Adipocyte (in vitro differentiated cells): ENCODE measurements at regions not wholly inside any gene's neighbourhood (a gene's known extent, or its start where the extent isn't known, plus 50 kb on each side); places are given as distances from the start of the nearest gene placed in this dataset.
"Not testable (repeated sequence)": the region's sequence is repeated elsewhere in the genome, so short reads cannot be mapped to it uniquely, and the experiment has no call there.

Experiments used
- DNase-seq: peaks from one replicate; pipeline ENCODE4 v3.0.0-alpha.2; 2015; ENCODE audit warnings: low read depth
- H3K27me3 ChIP-seq: replicated peaks from 2 replicates; pipeline ENCODE4 v1.7.0; 2013; ENCODE audit warnings: mild to moderate bottlenecking, low read length, moderate library complexity; ENCODE audit not compliant: control insufficient read depth, insufficient read depth
- H3K36me3 ChIP-seq: 2 replicates; pipeline ENCODE4 v1.7.0; 2013; ENCODE audit warnings: low read length, mild to moderate bottlenecking, moderate library complexity; ENCODE audit not compliant: control insufficient read depth, insufficient read depth, severe bottlenecking
- H3K4me1 ChIP-seq: 2 replicates; pipeline ENCODE4 v1.7.0; 2013; ENCODE audit warnings: mild to moderate bottlenecking, low read length, moderate library complexity; ENCODE audit not compliant: control insufficient read depth, insufficient read depth
- H3K4me3 ChIP-seq: 2 replicates; pipeline ENCODE4 v1.7.0; 2013; ENCODE audit warnings: mild to moderate bottlenecking, low read length, moderate library complexity
- H3K9ac ChIP-seq: 2 replicates; pipeline ENCODE4 v1.7.0; 2013; ENCODE audit warnings: mild to moderate bottlenecking, low read length, moderate library complexity
- H3K9me3 ChIP-seq: 2 replicates; pipeline ENCODE4 v1.7.0; 2013; ENCODE audit warnings: mild to moderate bottlenecking, low read length, moderate library complexity; ENCODE audit not compliant: control insufficient read depth

DNA sequence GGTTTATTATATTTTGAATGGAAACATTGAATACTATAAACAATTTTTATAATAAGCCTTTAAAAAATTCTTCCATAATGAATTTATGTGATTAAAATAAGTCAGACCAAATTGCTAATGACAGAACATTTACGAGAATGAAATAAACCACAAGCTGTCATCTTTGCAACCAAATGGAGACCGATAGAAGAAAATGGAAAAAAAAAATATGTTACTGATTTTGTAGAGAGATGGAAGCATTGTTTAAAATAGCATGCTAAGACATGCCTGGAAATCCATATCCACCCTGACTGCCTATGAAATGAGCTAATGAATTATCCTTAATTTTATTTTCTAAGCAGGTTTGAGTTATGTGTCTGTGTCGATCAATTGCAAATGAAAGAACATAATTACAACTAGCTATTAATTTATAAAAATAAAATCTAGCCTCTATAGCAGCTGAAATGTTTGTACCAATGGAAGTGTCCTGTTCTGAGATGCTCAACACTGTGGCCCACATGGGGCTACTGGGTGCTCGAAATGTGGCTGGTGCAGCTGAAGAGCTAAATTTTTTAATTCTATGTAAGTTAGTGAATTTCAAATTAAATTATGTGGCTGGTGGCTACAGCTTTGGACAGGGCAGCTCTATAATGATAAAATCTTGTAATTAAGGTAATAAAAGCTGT is 832.8 kb downstream of the RNF144A start:
- no peak overlapping the region for H3K9ac ChIP-seq
- H3K4me3 ChIP-seq = no peak overlapping the region
- no peak for DNase-seq
- no peaks in the 10 kb centered on the region for H3K36me3 ChIP-seq
- H3K4me1 ChIP-seq = no peaks in the 10 kb centered on the region
- H3K9me3 ChIP-seq = peaks cover 22% of the 10 kb centered on the region
- no peaks in the 10 kb centered on the region for H3K27me3 ChIP-seq

DNA sequence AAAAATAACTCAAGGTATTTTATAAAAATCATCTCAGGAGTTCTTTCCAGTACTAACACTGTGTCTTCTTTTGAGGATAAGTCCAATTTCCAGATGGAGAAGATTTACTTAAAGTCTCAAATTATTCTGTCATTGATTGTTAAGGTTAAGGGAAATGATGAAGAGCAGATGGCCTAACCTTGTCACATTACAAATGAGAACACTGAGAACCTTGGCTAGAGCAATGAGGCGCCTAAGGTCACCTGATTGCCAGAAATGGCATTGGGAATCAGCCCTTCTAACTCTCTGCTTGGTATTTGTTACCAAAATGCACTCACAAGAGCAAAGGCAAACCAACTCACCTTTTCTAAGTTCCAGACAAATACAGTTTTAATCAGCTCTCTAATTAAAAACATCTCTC is 835.1 kb downstream of the RNF144A start:
- no peak overlapping the region for H3K4me3 ChIP-seq
- no peaks in the 10 kb centered on the region for H3K36me3 ChIP-seq
- no peak overlapping the region for H3K9ac ChIP-seq
- H3K27me3 ChIP-seq = no peaks in the 10 kb centered on the region
- no peaks in the 10 kb centered on the region for H3K4me1 ChIP-seq
- H3K9me3 ChIP-seq = peaks cover 23% of the 10 kb centered on the region
- DNase-seq = peak; percentile 51

DNA sequence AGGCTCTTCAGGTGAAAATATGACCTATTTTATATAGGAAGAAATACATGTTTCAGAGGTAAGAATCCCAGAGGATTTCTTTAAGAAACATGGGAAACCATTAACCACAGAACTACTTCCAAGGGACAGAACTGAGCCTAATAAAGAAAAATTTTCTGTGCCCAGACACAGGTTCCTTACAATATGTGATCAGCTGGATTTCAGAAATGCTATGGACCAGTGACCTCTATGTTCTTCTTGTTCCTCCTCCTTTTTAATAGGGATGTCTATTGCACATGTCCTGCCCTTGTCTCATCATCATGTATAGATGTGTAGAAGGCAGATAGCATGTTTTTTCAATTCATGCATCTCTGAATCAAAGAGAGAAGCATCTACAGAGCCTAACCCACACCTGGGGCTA is 836.6 kb downstream of the RNF144A start:
- no peak for DNase-seq
- Histone ChIP-seq H3K36me3 (no peaks in the 10 kb centered on the region), H3K9ac (no peak overlapping the region), H3K4me3 (no peak overlapping the region), H3K4me1 (no peaks in the 10 kb centered on the region), H3K27me3 (no peaks in the 10 kb centered on the region), H3K9me3 (peaks cover 23% of the 10 kb centered on the region)

DNA sequence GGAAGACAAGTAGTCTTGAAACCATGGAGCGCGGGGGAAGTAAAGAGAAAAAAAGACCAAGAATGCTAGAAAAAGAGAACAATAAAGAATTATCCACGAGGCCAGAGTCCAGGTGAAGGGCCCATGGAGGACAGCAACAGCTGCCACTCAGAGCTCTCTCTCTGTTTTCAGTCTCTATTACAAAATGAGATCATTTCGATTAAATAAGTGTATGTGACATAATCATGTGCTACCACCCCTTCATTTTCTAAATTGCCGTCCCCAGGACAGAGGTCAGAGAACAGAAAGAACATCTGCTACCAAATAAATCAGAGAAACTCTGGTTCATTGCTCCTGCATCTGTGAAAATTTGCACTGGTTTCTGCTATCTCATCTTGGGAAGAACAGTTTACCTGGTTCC is 838.7 kb downstream of the RNF144A start:
- peaks cover 23% of the 10 kb centered on the region for H3K9me3 ChIP-seq
- no peak overlapping the region for H3K9ac ChIP-seq
- no peaks in the 10 kb centered on the region for H3K27me3 ChIP-seq
- no peak for DNase-seq
- H3K4me3 ChIP-seq = no peak overlapping the region
- H3K4me1 ChIP-seq = peaks cover 12% of the 10 kb centered on the region
- H3K36me3 ChIP-seq = no peaks in the 10 kb centered on the region

DNA sequence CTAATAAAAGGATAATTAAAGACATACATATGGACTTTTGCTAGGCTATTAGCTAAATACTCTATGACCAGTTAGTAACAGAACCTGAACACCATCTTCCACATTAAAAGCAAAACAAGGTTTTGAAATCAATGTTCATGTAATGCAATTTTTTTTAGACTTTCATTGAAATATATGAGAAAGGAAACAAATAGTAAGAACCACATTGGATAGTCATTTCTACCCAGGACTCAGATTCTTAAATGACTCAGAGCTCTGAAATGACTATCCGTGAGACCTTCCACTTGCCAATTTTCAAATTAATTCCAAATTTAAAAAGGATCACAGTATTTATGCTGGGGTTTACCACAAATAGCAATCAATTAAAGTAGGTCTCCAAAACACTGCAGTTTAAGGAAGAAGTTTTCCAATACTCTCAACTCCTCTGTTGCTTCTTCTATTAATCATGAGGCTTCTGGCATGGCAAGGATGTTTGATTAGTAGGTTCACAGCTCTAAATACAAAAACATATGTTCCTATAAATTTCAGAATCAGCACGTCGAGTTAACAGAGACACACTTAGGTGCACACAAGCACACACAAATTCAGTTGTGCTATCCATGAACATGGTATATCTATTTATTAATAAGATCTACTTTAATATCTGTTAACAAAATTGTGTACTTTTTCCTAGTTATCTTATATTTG is 841.0 kb downstream of the RNF144A start:
- Histone ChIP-seq H3K27me3 (no peaks in the 10 kb centered on the region), H3K4me3 (no peak overlapping the region), H3K9ac (no peak overlapping the region), H3K4me1 (peaks cover 12% of the 10 kb centered on the region), H3K36me3 (no peaks in the 10 kb centered on the region), H3K9me3 (peaks cover 21% of the 10 kb centered on the region)
- DNase-seq = no peak

DNA sequence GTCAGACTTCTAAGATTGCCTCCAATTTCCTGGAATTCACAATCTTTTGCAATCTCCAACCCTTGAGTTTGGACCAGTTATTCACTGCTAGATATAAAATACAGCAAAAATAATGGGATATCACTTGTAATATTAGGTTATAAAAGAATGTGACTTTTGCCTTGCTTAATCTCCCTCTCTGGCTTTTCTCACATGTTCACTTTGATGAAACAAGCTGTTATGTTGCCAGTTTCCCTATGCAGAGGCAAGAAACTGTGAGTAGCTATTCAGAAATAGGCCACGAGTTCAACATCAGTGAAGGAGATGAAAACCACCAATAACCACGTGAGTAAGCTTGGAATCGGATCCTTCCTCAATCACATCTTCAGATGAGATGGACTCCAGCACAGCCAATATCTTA is 842.7 kb downstream of the RNF144A start:
- H3K4me3 ChIP-seq = no peak overlapping the region
- no peaks in the 10 kb centered on the region for H3K36me3 ChIP-seq
- H3K9me3 ChIP-seq = peaks cover 7% of the 10 kb centered on the region
- no peaks in the 10 kb centered on the region for H3K27me3 ChIP-seq
- no peak overlapping the region for H3K9ac ChIP-seq
- peaks cover 12% of the 10 kb centered on the region for H3K4me1 ChIP-seq
- no peak for DNase-seq

DNA sequence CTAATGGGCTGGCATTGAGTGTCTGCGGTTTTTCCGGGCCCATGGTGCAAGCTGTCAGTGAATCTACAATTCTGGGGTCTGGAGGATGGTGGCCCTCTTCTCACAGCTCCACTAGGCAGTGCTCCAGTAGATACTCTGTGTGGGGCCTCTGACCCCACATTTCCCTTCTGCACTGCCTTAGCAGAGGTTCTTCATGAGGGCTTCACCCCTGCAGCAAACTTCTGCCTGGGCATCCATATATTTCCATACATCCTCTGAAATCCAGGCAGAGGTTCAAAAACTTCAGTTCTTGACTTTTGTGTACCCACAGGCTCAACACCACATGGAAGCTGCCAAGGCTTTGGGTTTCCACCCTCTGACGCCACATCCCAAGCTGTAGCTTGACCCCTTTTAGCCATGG is 846.2 kb downstream of the RNF144A start:
- H3K27me3 ChIP-seq, H3K9me3 ChIP-seq, DNase-seq, H3K9ac ChIP-seq, H3K4me3 ChIP-seq, H3K36me3 ChIP-seq: not testable (repeated sequence)
- peaks cover 12% of the 10 kb centered on the region for H3K4me1 ChIP-seq

DNA sequence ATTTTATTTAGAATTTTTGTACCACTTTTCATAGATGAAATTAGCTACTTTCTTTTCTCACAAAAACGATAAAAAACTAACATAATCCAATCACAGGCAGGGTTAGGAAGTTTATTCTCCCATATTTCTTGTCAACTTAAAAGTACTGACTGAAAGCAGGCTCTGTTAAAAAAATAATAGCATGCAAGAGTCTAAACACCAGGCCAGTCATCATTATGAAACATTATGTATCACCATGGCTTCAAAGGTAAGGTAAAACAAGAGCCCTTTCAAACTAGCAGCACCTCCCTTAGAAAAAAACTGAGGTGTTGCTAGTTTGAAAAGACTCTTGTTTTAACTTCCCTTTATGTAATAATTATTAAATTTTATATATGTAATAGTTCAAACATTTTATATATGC is 848.0 kb downstream of the RNF144A start:
- H3K9me3 ChIP-seq = peaks cover 6% of the 10 kb centered on the region
- H3K4me3 ChIP-seq = no peak overlapping the region
- DNase-seq = no peak
- no peaks in the 10 kb centered on the region for H3K36me3 ChIP-seq
- no peak overlapping the region for H3K9ac ChIP-seq
- H3K27me3 ChIP-seq = no peaks in the 10 kb centered on the region
- H3K4me1 ChIP-seq = peaks cover 2% of the 10 kb centered on the region

DNA sequence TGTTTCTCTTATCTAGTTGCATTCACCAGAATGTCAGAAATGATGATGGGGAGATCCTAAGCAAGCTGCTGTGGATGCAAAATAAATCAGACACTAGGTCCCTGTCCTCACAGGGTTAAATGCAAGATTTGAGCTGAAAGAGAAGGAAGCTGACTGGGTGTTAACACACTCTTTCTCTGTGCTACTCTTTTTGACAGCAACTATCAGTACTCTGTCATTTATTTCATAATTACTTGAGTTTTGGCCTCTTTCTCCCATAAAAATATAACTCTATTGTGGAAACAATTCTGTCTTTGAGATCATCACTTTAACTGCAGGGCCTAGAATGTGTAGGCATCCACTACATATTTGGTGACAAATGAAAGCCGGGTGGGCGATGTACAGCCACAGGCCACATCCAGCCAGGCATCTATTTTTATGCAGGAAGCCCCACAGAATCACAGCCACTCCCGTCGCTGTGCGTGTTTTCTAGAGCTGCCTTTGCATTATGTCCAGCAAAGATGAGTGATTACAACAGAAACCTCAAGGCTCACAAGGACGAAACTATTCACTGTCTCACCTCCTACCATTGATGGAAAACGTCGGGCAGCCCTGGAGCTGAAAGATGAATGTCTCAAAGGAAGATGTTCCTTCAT is 849.0 kb downstream of the RNF144A start:
- DNase-seq = no peak
- H3K4me3 ChIP-seq = no peak overlapping the region
- H3K27me3 ChIP-seq = no peaks in the 10 kb centered on the region
- H3K4me1 ChIP-seq = no peaks in the 10 kb centered on the region
- no peak overlapping the region for H3K9ac ChIP-seq
- peaks cover 6% of the 10 kb centered on the region for H3K9me3 ChIP-seq
- no peaks in the 10 kb centered on the region for H3K36me3 ChIP-seq

DNA sequence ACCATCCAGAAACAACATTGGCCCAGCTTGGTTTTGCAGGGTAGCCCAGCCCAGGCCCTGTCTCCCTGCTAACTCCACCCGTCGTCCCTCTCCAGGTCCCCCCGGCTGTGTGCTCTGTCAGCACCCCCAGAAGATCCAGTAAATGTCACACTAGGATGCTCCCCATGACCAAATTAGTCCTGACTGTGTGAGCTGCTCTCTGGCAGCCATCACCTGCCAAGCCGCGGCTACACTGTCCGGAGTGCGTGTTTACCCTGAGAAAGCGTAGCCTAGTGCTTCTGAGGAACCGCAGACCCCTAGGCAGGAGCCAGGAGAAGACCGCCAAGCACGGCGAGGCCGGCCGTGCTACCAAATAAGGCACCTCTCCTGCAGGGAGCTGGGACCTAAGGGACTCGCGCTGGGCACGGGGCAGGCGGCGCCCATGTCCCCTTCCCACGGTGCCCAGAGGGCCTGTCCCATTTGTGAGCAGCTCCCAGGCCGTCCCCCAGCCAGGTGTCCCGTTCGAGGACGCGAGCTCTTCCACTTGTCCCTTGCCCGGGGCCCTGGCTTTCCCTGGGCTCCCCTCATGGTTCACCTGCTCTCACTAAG is 849.9 kb downstream of the RNF144A start:
- no peaks in the 10 kb centered on the region for H3K36me3 ChIP-seq
- DNase-seq = no peak
- H3K27me3 ChIP-seq = no peaks in the 10 kb centered on the region
- H3K9me3 ChIP-seq = peaks cover 6% of the 10 kb centered on the region
- no peaks in the 10 kb centered on the region for H3K4me1 ChIP-seq
- no peak overlapping the region for H3K4me3 ChIP-seq
- no peak overlapping the region for H3K9ac ChIP-seq

DNA sequence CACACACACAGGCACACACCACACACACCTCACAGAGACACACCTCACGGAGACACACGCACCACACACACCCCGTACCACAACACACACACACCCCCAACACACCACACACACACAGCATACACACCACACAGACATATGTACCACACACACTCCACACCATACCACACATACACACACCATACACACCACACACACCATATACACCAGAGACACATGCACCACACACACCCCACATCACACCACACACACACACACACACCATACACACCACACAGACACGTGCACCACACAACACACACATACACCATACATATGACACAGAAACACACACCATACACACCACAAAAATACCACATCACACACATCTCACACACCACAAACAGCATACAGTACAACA is 850.7 kb downstream of the RNF144A start:
- DNase-seq = no peak
- Histone ChIP-seq H3K36me3 (no peaks in the 10 kb centered on the region), H3K27me3 (no peaks in the 10 kb centered on the region), H3K9me3 (peaks cover 3% of the 10 kb centered on the region), H3K4me3 (no peak overlapping the region), H3K4me1 (no peaks in the 10 kb centered on the region), H3K9ac (no peak overlapping the region)
